K562 (cell line): ENCODE measurements at regions not wholly inside any gene's neighbourhood (a gene's known extent, or its start where the extent isn't known, plus 50 kb on each side); places are given as distances from the start of the nearest gene placed in this dataset.
"Not testable (repeated sequence)": the region's sequence is repeated elsewhere in the genome, so short reads cannot be mapped to it uniquely, and the experiment has no call there.

Experiments
- CEBPB ChIP-seq: fragments of 450-650 bp; IDR thresholded peaks from 2 replicates; pipeline ENCODE4 v1.6.1; 2016; ENCODE audit warnings: missing genetic modification characterization, missing compliant biosample characterization
- CTCF ChIP-seq, 3 experiments: IDR thresholded peaks in 2 of 3; conservative IDR thresholded peaks in 1 of 3; 2 replicates each; pipeline ENCODE4 v1.5.1; 2011 to 2012; ENCODE audit warnings: low read length in 3 of 3, mild to moderate bottlenecking in 3 of 3, control low read depth in 2 of 3, improper control_type of control experiment in 1 of 3, inconsistent platforms in 1 of 3, low read depth in 1 of 3, mixed read lengths in 1 of 3, moderate library complexity in 1 of 3; ENCODE audit not compliant: insufficient read depth in 2 of 3
- EP300 ChIP-seq: IDR thresholded peaks from 2 replicates; pipeline ENCODE4 v1.6.1; 2012; ENCODE audit warnings: low read length, improper control_type of control experiment
- FOXK2 ChIP-seq, 2 experiments: fragments of 450-650 bp; IDR thresholded peaks in 1 of 2; conservative IDR thresholded peaks in 1 of 2; 2 replicates each; pipeline ENCODE4 v1.6.1; 2016; ENCODE audit warnings: low read depth in 2 of 2, mild to moderate bottlenecking in 1 of 2
- LARP7 ChIP-seq: fragments of 450-650 bp; IDR thresholded peaks from 2 replicates; pipeline ENCODE4 v1.6.1; 2016
- POLR2AphosphoS5 ChIP-seq: IDR thresholded peaks from 2 replicates; pipeline ENCODE4 v1.6.1; 2011; ENCODE audit warnings: mild to moderate bottlenecking, low read depth, low read length, moderate library complexity; ENCODE audit not compliant: control insufficient read depth, insufficient read depth
- POU5F1 ChIP-seq: fragments of 150-350 bp; IDR thresholded peaks from 2 replicates; pipeline ENCODE4 v1.6.1; 2014; ENCODE audit warnings: borderline replicate concordance, low read length, low read depth, mild to moderate bottlenecking; ENCODE audit not compliant: partially characterized antibody
- RBM22 ChIP-seq: fragments of 200-400 bp; formaldehyde crosslinking; IDR thresholded peaks from 2 replicates; pipeline ENCODE4 v1.6.1; 2018; ENCODE audit warnings: low read length, low read depth; ENCODE audit not compliant: poor library complexity, severe bottlenecking
- U2AF2 ChIP-seq: fragments of 200-400 bp; formaldehyde crosslinking; optimal IDR thresholded peaks from 2 replicates; pipeline ENCODE3; 2017; ENCODE audit warnings: low read depth, mild to moderate bottlenecking, low read length
- ZNF217 ChIP-seq: sonication (generic); formaldehyde crosslinking; IDR thresholded peaks from 2 replicates; pipeline ENCODE4 v1.8.0; 2022; ENCODE audit warnings: mild to moderate bottlenecking, missing genetic modification reagents
- ZNF780A ChIP-seq: fragments of 250-450 bp; sonication (Bioruptor Pico); IDR thresholded peaks from 2 replicates; pipeline ENCODE4 v1.5.0; 2021; ENCODE audit warnings: mild to moderate bottlenecking

GRCh38 chr12:13325037-13325436 is 128.5 kb downstream of the EMP1 start:
- not testable (repeated sequence) for TF ChIP-seq CTCF (IDR thresholded peaks at IDR 0.05 in 2 of 3, conservative IDR thresholded peaks at IDR 0.05 in 1 of 3; ENCODE audit: insufficient read depth in 2 of 3, low read depth in 1 of 3, low read length in 3 of 3); POLR2AphosphoS5; ZNF217 (CRISPR knock-in tag); LARP7; ZNF780A (CRISPR knock-in tag); U2AF2; CEBPB (tag); RBM22; EP300; FOXK2 (conservative IDR thresholded peaks at IDR 0.05 in 1 of 2, IDR thresholded peaks at IDR 0.05 in 1 of 2; ENCODE audit: low read depth in 2 of 2); POU5F1
